Vagina (tissue), 2 donors: ENCODE measurements at regions not wholly inside any gene's neighbourhood (a gene's known extent, or its start where the extent isn't known, plus 50 kb on each side); places are given as distances from the start of the nearest gene placed in this dataset.

Experiments
- DNase-seq, 2 donors: peaks; one replicate each; pipeline ENCODE4 v3.0.0-alpha.2; 2017; ENCODE audit errors: extremely low spot score in 2 of 2
- H3K27ac ChIP-seq: fragments of 200-600 bp; sonication (generic); one replicate; pipeline ENCODE4 v1.5.1; 2019
- H3K27me3 ChIP-seq: fragments of 200-600 bp; sonication (generic); one replicate; pipeline ENCODE4 v1.5.1; 2019
- H3K36me3 ChIP-seq, 2 donors: fragments of 200-600 bp; sonication (generic); one replicate each; pipeline ENCODE4 v1.5.1; 2017 to 2019
- H3K4me1 ChIP-seq: fragments of 200-600 bp; sonication (generic); one replicate; pipeline ENCODE4 v1.5.1; 2019
- H3K4me3 ChIP-seq, 2 donors: fragments of 200-600 bp; sonication (generic); 1 replicate in 1 of 2; 2 replicates in 1 of 2; pipeline ENCODE4 v1.5.1; 2016 to 2019
- H3K9me3 ChIP-seq: fragments of 200-600 bp; sonication (generic); one replicate; pipeline ENCODE4 v1.5.1; 2019
- POLR2A ChIP-seq, 2 donors: fragments of 450-650 bp; IDR thresholded peaks; one replicate each; pipeline ENCODE4 v1.6.1; 2017; ENCODE audit warnings: antibody characterized with exemption in 2 of 2, mild to moderate bottlenecking in 2 of 2, moderate library complexity in 2 of 2
- POLR2AphosphoS5 ChIP-seq, 2 donors: sonication (generic); formaldehyde crosslinking; IDR thresholded peaks; one replicate each; pipeline ENCODE4 v1.9.0; 2017; ENCODE audit warnings: antibody characterized with exemption in 2 of 2, mild to moderate bottlenecking in 2 of 2, low read depth in 1 of 2; ENCODE audit not compliant: insufficient read depth in 1 of 2
- intact Hi-C: fragments of 100-400 bp; cut with DNase I; formaldehyde crosslinking; loops from one replicate; pipeline ENCODE4 v1.15.1; 2023
- TF ChIP-seq, protein P1 (sequence below), 3 experiments: fragments of 450-650 bp in 2 of 3; fragments of 200-600 bp in 1 of 3; sonication (generic) in 1 of 3; IDR thresholded peaks; one replicate each; pipeline ENCODE4 v1.5.1; 2017 to 2019; ENCODE audit warnings: antibody characterized with exemption in 3 of 3, mild to moderate bottlenecking in 2 of 3, moderate library complexity in 2 of 3

- H3K4me1 ChIP-seq: no peaks in the 10 kb centered on the region
- no peak overlapping the region for H3K27ac ChIP-seq
- no peaks in the 10 kb centered on the region for H3K36me3 ChIP-seq
- DNase-seq: no peak
- TF ChIP-seq, protein P1, sequence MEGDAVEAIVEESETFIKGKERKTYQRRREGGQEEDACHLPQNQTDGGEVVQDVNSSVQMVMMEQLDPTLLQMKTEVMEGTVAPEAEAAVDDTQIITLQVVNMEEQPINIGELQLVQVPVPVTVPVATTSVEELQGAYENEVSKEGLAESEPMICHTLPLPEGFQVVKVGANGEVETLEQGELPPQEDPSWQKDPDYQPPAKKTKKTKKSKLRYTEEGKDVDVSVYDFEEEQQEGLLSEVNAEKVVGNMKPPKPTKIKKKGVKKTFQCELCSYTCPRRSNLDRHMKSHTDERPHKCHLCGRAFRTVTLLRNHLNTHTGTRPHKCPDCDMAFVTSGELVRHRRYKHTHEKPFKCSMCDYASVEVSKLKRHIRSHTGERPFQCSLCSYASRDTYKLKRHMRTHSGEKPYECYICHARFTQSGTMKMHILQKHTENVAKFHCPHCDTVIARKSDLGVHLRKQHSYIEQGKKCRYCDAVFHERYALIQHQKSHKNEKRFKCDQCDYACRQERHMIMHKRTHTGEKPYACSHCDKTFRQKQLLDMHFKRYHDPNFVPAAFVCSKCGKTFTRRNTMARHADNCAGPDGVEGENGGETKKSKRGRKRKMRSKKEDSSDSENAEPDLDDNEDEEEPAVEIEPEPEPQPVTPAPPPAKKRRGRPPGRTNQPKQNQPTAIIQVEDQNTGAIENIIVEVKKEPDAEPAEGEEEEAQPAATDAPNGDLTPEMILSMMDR (IDR thresholded peaks at IDR 0.05): no peak
- no peak for TF ChIP-seq POLR2A (IDR thresholded peaks at IDR 0.05)
- TF ChIP-seq POLR2AphosphoS5 (IDR thresholded peaks at IDR 0.05; ENCODE audit: insufficient read depth in 1 of 2, low read depth in 1 of 2): no peak
- H3K27me3 ChIP-seq: no peaks in the 10 kb centered on the region
- no peak overlapping the region for H3K4me3 ChIP-seq
- H3K9me3 ChIP-seq: no peaks in the 10 kb centered on the region
- intact Hi-C loops: no loop called here
Measured at GRCh38 chr6:120498711-120499110, 835.6 kb downstream of the TBC1D32 start.

DNA sequence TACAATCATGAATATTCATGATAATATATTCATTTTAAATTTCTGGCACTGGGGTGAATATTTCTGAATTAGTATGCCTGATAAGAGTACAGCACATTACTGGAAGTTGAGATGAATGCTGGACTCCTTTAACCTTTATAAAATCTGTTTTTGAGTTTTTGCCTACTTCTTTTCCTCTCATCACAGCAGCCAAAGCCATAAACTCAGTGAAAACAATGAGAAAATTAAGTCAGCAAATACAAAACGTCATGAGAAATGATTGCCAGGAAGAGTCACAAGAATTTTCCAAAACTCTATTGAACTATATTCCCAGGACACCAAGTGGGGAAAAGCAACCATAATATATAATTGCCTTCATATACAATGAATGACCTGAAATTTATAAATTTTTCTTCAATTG lies 837.6 kb downstream of the TBC1D32 start:
- Histone ChIP-seq H3K27ac (no peak overlapping the region), H3K4me1 (no peaks in the 10 kb centered on the region), H3K4me3 (no peak overlapping the region), H3K36me3 (no peaks in the 10 kb centered on the region), H3K27me3 (no peaks in the 10 kb centered on the region), H3K9me3 (no peaks in the 10 kb centered on the region)
- TF ChIP-seq POLR2A (IDR thresholded peaks at IDR 0.05) (no peak), POLR2AphosphoS5 (IDR thresholded peaks at IDR 0.05; ENCODE audit: insufficient read depth in 1 of 2, low read depth in 1 of 2) (no peak)
- TF ChIP-seq, protein P1 (IDR thresholded peaks at IDR 0.05): no peak
- intact Hi-C loops: no loop called here
- no peak for DNase-seq

GRCh38 chr6:120493505-120493904 lies 840.8 kb downstream of the TBC1D32 start:
- no peak overlapping the region for H3K4me3 ChIP-seq
- H3K36me3 ChIP-seq: no peaks in the 10 kb centered on the region
- intact Hi-C loops: no loop called here
- H3K27ac ChIP-seq: no peak overlapping the region
- DNase-seq: no peak
- no peaks in the 10 kb centered on the region for H3K27me3 ChIP-seq
- no peaks in the 10 kb centered on the region for H3K9me3 ChIP-seq
- H3K4me1 ChIP-seq: no peaks in the 10 kb centered on the region
- no peak for TF ChIP-seq POLR2AphosphoS5 (IDR thresholded peaks at IDR 0.05; ENCODE audit: insufficient read depth in 1 of 2, low read depth in 1 of 2)
- TF ChIP-seq, protein P1 (IDR thresholded peaks at IDR 0.05): no peak
- no peak for TF ChIP-seq POLR2A (IDR thresholded peaks at IDR 0.05)

DNA sequence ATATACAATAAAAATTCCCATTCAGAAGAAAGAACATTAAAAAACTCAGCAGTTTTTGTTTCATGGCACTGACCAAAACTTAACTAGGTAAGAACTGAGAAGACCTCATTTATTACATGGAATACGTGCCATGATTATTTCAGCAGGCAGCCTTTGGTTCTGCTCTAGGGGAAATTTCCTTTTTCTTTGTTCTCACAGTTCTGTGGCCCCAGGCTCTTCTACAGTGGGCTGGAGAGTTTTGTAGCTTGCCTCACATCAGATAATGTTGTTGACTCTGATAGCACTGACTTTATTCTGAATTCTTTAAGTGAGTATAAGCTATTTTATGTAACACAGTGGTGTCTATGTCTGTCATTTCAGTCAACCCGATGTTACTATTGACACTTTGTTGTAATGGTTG lies 844.3 kb downstream of the TBC1D32 start:
- H3K27me3 ChIP-seq: no peaks in the 10 kb centered on the region
- H3K4me1 ChIP-seq: no peaks in the 10 kb centered on the region
- no peaks in the 10 kb centered on the region for H3K36me3 ChIP-seq
- no peak for DNase-seq
- H3K27ac ChIP-seq: no peak overlapping the region
- TF ChIP-seq POLR2A (IDR thresholded peaks at IDR 0.05) (no peak), POLR2AphosphoS5 (IDR thresholded peaks at IDR 0.05; ENCODE audit: insufficient read depth in 1 of 2, low read depth in 1 of 2) (no peak)
- TF ChIP-seq, protein P1 (IDR thresholded peaks at IDR 0.05): no peak
- intact Hi-C loops: no loop called here
- no peaks in the 10 kb centered on the region for H3K9me3 ChIP-seq
- no peak overlapping the region for H3K4me3 ChIP-seq

- no peak overlapping the region for H3K4me3 ChIP-seq
- H3K27me3 ChIP-seq: no peaks in the 10 kb centered on the region
- H3K36me3 ChIP-seq: no peaks in the 10 kb centered on the region
- DNase-seq: no peak
- no peaks in the 10 kb centered on the region for H3K4me1 ChIP-seq
- no peaks in the 10 kb centered on the region for H3K9me3 ChIP-seq
- no peak overlapping the region for H3K27ac ChIP-seq
- intact Hi-C loops: no loop called here
- TF ChIP-seq POLR2AphosphoS5 (IDR thresholded peaks at IDR 0.05; ENCODE audit: insufficient read depth in 1 of 2, low read depth in 1 of 2): no peak
- TF ChIP-seq, protein P1 (IDR thresholded peaks at IDR 0.05): no peak
- no peak for TF ChIP-seq POLR2A (IDR thresholded peaks at IDR 0.05)
Measured at GRCh38 chr6:120484146-120484545, 850.1 kb downstream of the TBC1D32 start.
